CD14-positive monocyte (primary cell): ENCODE measurements at regions not wholly inside any gene's neighbourhood (a gene's known extent, or its start where the extent isn't known, plus 50 kb on each side); places are given as distances from the start of the nearest gene placed in this dataset.

Experiments
- DNase-seq, 3 donors: peaks; one replicate each; pipeline ENCODE4 v3.0.0-alpha.2; 2011 to 2022
- H2AFZ ChIP-seq: 2 replicates; pipeline ENCODE4 v1.6.0; 2012; ENCODE audit warnings: mild to moderate bottlenecking, low read depth, low read length, inconsistent platforms; ENCODE audit not compliant: insufficient read depth, poor library complexity, severe bottlenecking
- H3K27ac ChIP-seq, 2 donors: 1 replicate in 1 of 2; 2 replicates in 1 of 2; pipeline ENCODE4 v1.5.1; 2012 to 2013; ENCODE audit warnings: low read length in 2 of 2, control low read depth in 1 of 2, inconsistent platforms in 1 of 2, low read depth in 1 of 2, mild to moderate bottlenecking in 1 of 2
- H3K27me3 ChIP-seq, 2 donors: one replicate each; pipeline versions ENCODE4 v1.6.0 to v1.6.1; 2011 to 2013; ENCODE audit warnings: low read length in 2 of 2; ENCODE audit not compliant: control insufficient read depth in 2 of 2, insufficient read depth in 2 of 2
- H3K36me3 ChIP-seq, 2 donors: replicated peaks in 1 of 2; 1 replicate in 1 of 2; 2 replicates in 1 of 2; pipeline versions ENCODE4 v1.5.1 to v1.6.1; 2012 to 2013; ENCODE audit warnings: low read length in 2 of 2, control low read depth in 1 of 2, inconsistent platforms in 1 of 2, mild to moderate bottlenecking in 1 of 2; ENCODE audit not compliant: insufficient read depth in 2 of 2, control insufficient read depth in 1 of 2
- H3K4me1 ChIP-seq, 2 donors: 1 replicate in 1 of 2; 2 replicates in 1 of 2; pipeline versions ENCODE4 v1.5.1 to v1.6.1; 2012 to 2013; ENCODE audit warnings: low read length in 2 of 2, control low read depth in 1 of 2, inconsistent platforms in 1 of 2, mild to moderate bottlenecking in 1 of 2, moderate library complexity in 1 of 2; ENCODE audit not compliant: insufficient read depth in 2 of 2, control insufficient read depth in 1 of 2
- H3K4me2 ChIP-seq: replicated peaks from 2 replicates; pipeline ENCODE3; 2012; ENCODE audit warnings: low read length, moderate library complexity, mild to moderate bottlenecking; ENCODE audit not compliant: poor library complexity, severe bottlenecking; ENCODE audit errors: extremely low read depth
- H3K4me3 ChIP-seq, 3 experiments: fragments of 200-600 bp in 1 of 3; sonication (generic) in 1 of 3; replicated peaks in 1 of 3; 1 replicate in 2 of 3; 2 replicates in 1 of 3; pipeline ENCODE4 v1.5.1; 2011 to 2013; ENCODE audit warnings: low read length in 3 of 3, mild to moderate bottlenecking in 3 of 3, control low read depth in 2 of 3, low read depth in 2 of 3, inconsistent platforms in 1 of 3, moderate library complexity in 1 of 3
- H3K79me2 ChIP-seq: 2 replicates; pipeline ENCODE4 v1.6.0; 2012; ENCODE audit warnings: mild to moderate bottlenecking, control low read depth, inconsistent platforms, low read length, moderate library complexity; ENCODE audit not compliant: insufficient read depth
- H3K9ac ChIP-seq: 2 replicates; pipeline ENCODE4 v1.6.0; 2017; ENCODE audit warnings: low read length, mild to moderate bottlenecking; ENCODE audit not compliant: insufficient read depth, poor library complexity, severe bottlenecking
- H3K9me3 ChIP-seq, 2 donors: replicated peaks in 1 of 2; 1 replicate in 1 of 2; 2 replicates in 1 of 2; pipeline versions ENCODE4 v1.5.1 to v1.6.1; 2012 to 2013; ENCODE audit warnings: low read length in 2 of 2, control low read depth in 1 of 2; ENCODE audit not compliant: control insufficient read depth in 1 of 2, insufficient read depth in 1 of 2
- H4K20me1 ChIP-seq: 2 replicates; pipeline ENCODE4 v1.6.0; 2012; ENCODE audit warnings: mild to moderate bottlenecking, low read length, control low read depth, moderate library complexity; ENCODE audit not compliant: insufficient read depth
- H3K27ac Mint-ChIP-seq, 7 donors: one replicate each; pipeline ENCODE4 v1.8.0; 2020; ENCODE audit warnings: mild to moderate bottlenecking in 7 of 7, mixed read lengths in 7 of 7, moderate library complexity in 6 of 7, inconsistent platforms in 2 of 7
- H3K27me3 Mint-ChIP-seq, 3 donors: one replicate each; pipeline ENCODE4 v1.8.0; 2021 to 2022; ENCODE audit warnings: low read depth in 3 of 3, mild to moderate bottlenecking in 3 of 3, mixed read lengths in 3 of 3, moderate library complexity in 3 of 3, inconsistent platforms in 1 of 3
- H3K36me3 Mint-ChIP-seq, 2 donors: one replicate each; pipeline ENCODE4 v1.8.0; 2020; ENCODE audit warnings: mixed read lengths in 2 of 2, inconsistent platforms in 1 of 2, mild to moderate bottlenecking in 1 of 2
- H3K4me1 Mint-ChIP-seq: one replicate; pipeline ENCODE4 v1.8.0; 2020; ENCODE audit warnings: mild to moderate bottlenecking, mixed read lengths
- H3K4me3 Mint-ChIP-seq, 2 donors: one replicate each; pipeline ENCODE4 v1.8.0; 2020; ENCODE audit warnings: mild to moderate bottlenecking in 2 of 2, mixed read lengths in 2 of 2, moderate library complexity in 1 of 2
- H3K9me3 Mint-ChIP-seq, 7 donors: one replicate each; pipeline ENCODE4 v1.8.0; 2020 to 2022; ENCODE audit warnings: mixed read lengths in 7 of 7, mild to moderate bottlenecking in 6 of 7, moderate library complexity in 6 of 7, inconsistent platforms in 2 of 7
- WGBS: methylation state at CpG from one replicate; pipeline ENCODE4 v1.1.5; 2013; ENCODE audit warnings: missing lambda C conversion rate; ENCODE audit not compliant: insufficient coverage; 5-methylcytosine and 5-hydroxymethylcytosine counted together
- intact Hi-C, 2 donors: fragments of 100-400 bp; cut with micrococcal nuclease; formaldehyde crosslinking; loops; one replicate each; pipeline versions ENCODE4 v1.15.0 to v1.15.1; 2023
- TF ChIP-seq, protein P1 (sequence below): fragments of 200-600 bp; IDR thresholded peaks from one replicate; pipeline ENCODE4 v1.8.0; 2022; ENCODE audit warnings: antibody characterized with exemption, mild to moderate bottlenecking

DNA sequence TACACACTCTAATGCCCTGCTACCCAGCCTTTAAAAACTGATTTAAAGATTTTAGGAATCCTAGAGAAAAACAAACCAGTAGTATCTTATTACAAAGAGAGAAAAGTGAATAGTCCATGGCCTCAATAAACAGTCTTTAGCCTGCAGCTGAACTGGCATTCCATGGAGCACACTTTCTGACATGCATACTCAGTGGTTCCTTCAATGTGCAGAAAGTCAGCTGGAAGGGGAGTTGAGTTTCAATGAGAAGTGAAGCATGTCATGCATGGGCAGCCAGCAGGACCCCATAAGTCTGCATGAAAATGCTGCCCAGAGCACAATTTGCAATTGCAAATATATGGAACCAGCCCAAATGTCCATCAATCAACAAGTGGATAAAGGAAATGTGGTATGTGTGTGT, 273.7 kb downstream of the UQCRFS1 start:
- peaks cover 0 to 11% (median 1%) of the 10 kb centered on the region in 7 donors for H3K9me3 Mint-ChIP-seq
- H3K36me3 Mint-ChIP-seq, result no peaks in the 10 kb centered on the region

DNA sequence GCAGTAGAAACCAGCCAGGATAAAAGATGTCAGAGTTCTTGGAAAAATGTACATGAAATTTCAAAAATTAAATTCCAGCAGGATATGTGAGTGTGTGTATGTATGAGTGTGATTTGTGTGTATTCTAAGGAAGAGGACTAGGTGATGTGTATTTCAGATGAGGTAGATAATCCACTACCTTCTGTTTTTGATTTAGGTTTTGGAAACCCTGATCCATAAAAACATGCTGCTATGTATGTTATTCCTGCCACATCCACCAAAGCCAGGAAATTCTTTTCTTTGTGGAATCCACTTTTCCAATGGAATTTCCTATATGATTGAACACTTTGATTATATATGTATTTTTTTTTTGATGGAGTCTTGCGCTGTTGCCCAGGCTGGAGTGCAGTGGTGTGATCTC, 276.9 kb downstream of the UQCRFS1 start:
- Mint-ChIP-seq H3K9me3 (peaks cover 3 to 18% (median 11%) of the 10 kb centered on the region in 7 donors), H3K4me3 (no peak overlapping the region), H3K27me3 (peaks cover 0 to 7% (median 1%) of the 10 kb centered on the region in 3 donors), H3K36me3 (no peaks in the 10 kb centered on the region), H3K27ac (no peak overlapping the region), H3K4me1 (no peaks in the 10 kb centered on the region)
- Histone ChIP-seq H2AFZ (no peak overlapping the region), H4K20me1 (no peaks in the 10 kb centered on the region), H3K4me3 (no peak overlapping the region), H3K9me3 (peaks cover 0 to 8% of the 10 kb centered on the region in 2 donors), H3K4me2 (no peak overlapping the region), H3K79me2 (no peaks in the 10 kb centered on the region), H3K27ac (no peak overlapping the region), H3K27me3 (no peaks in the 10 kb centered on the region), H3K36me3 (no peaks in the 10 kb centered on the region), H3K9ac (no peak overlapping the region), H3K4me1 (no peaks in the 10 kb centered on the region)
- WGBS, result no CpG with 5 or more reads among the region's 1 CpG
- intact Hi-C loops, result no loop called here
- DNase-seq, result no peak
- TF ChIP-seq, protein P1, sequence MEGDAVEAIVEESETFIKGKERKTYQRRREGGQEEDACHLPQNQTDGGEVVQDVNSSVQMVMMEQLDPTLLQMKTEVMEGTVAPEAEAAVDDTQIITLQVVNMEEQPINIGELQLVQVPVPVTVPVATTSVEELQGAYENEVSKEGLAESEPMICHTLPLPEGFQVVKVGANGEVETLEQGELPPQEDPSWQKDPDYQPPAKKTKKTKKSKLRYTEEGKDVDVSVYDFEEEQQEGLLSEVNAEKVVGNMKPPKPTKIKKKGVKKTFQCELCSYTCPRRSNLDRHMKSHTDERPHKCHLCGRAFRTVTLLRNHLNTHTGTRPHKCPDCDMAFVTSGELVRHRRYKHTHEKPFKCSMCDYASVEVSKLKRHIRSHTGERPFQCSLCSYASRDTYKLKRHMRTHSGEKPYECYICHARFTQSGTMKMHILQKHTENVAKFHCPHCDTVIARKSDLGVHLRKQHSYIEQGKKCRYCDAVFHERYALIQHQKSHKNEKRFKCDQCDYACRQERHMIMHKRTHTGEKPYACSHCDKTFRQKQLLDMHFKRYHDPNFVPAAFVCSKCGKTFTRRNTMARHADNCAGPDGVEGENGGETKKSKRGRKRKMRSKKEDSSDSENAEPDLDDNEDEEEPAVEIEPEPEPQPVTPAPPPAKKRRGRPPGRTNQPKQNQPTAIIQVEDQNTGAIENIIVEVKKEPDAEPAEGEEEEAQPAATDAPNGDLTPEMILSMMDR, result no peak

More for the DNA sequence above, 273.7 kb downstream of the UQCRFS1 start:
- TF ChIP-seq, protein P1, result no peak
- no peak overlapping the region for H3K9ac ChIP-seq
- no peaks in the 10 kb centered on the region for H4K20me1 ChIP-seq
- no peak overlapping the region for H3K4me3 ChIP-seq
- no peak overlapping the region for H3K27ac Mint-ChIP-seq
- intact Hi-C loops, result no loop called here
- H3K27me3 ChIP-seq, result no peaks in the 10 kb centered on the region
- no peaks in the 10 kb centered on the region for H3K9me3 ChIP-seq
- H3K4me1 Mint-ChIP-seq, result no peaks in the 10 kb centered on the region
- H2AFZ ChIP-seq, result no peak overlapping the region
- H3K27ac ChIP-seq, result no peak overlapping the region
- H3K36me3 ChIP-seq, result no peaks in the 10 kb centered on the region
- no peak overlapping the region for H3K4me3 Mint-ChIP-seq
- H3K27me3 Mint-ChIP-seq, result peaks cover 0 to 9% (median 0%) of the 10 kb centered on the region in 3 donors
- H3K4me1 ChIP-seq, result no peaks in the 10 kb centered on the region
- no peak for DNase-seq
- H3K4me2 ChIP-seq, result no peak overlapping the region
- no peaks in the 10 kb centered on the region for H3K79me2 ChIP-seq
